ENCODE measurements at regions not wholly inside any gene's neighbourhood (a gene's known extent, or its start where the extent isn't known, plus 50 kb on each side); places are given as distances from the start of the nearest gene placed in this dataset.

GRCh38 chr18:77857678-77858655, 608.3 kb downstream of the GALR1 start:
- no peaks in the 10 kb centered on the region for H3K36me3 ChIP-seq (ENCODE audit: insufficient read depth, low read length)
- H3K27me3 ChIP-seq (ENCODE audit: insufficient read depth, low read depth, low read length): no peaks in the 10 kb centered on the region
- no peaks in the 10 kb centered on the region for H4K20me1 ChIP-seq (ENCODE audit: insufficient read depth)
- H3F3A ChIP-seq (ENCODE audit: insufficient read depth, low read length, poor library complexity, severe bottlenecking): peaks cover 3% of the 10 kb centered on the region
- H3K27ac ChIP-seq (ENCODE audit: low read length): no peak overlapping the region
- no peak overlapping the region for H2AFZ ChIP-seq (ENCODE audit: low read depth, low read length)
- H3K79me2 ChIP-seq (replicated peaks; ENCODE audit: insufficient read depth, low read length): no peaks in the 10 kb centered on the region
- TF ChIP-seq POLR2AphosphoS5 (IDR thresholded peaks at IDR 0.05) (peak; percentile 45), CTCF (IDR thresholded peaks at IDR 0.05; ENCODE audit: poor library complexity, severe bottlenecking) (no peak)
- no peaks in the 10 kb centered on the region for H3K9me2 ChIP-seq (ENCODE audit: insufficient read depth, low read length)
- peaks cover 4% of the 10 kb centered on the region for H3K9me3 ChIP-seq (ENCODE audit: low read length)
- no peak overlapping the region for H3K9ac ChIP-seq (ENCODE audit: low read length)
- peak overlapping the region; percentile 49 for H3K4me3 ChIP-seq (ENCODE audit: low read length)
- H3K4me2 ChIP-seq (ENCODE audit: low read length): peak overlapping the region; percentile 54

- TF ChIP-seq CTCF (IDR thresholded peaks at IDR 0.05; ENCODE audit: poor library complexity, severe bottlenecking) (no peak), EZH2 (IDR thresholded peaks at IDR 0.05; ENCODE audit: borderline replicate concordance, insufficient read depth, low read length, poor library complexity, severe bottlenecking) (no peak), EP300 (conservative IDR thresholded peaks at IDR 0.05; ENCODE audit: poor library complexity, severe bottlenecking) (no peak), SMC3 (conservative IDR thresholded peaks at IDR 0.05; ENCODE audit: poor library complexity) (no peak), MXI1 (conservative IDR thresholded peaks at IDR 0.05; ENCODE audit: poor library complexity, severe bottlenecking) (no peak), POLR2AphosphoS5 (IDR thresholded peaks at IDR 0.05) (no peak), REST (IDR thresholded peaks at IDR 0.05; ENCODE audit: borderline replicate concordance) (no peak), RAD21 (conservative IDR thresholded peaks at IDR 0.05) (no peak)
These were observed 610.0 kb downstream of the GALR1 start for GRCh38 chr18:77859634-77860033.

More at GRCh38 chr18:77859634-77860033, 610.0 kb downstream of the GALR1 start:
- Histone ChIP-seq H3K79me2 (replicated peaks; ENCODE audit: insufficient read depth, low read length) (no peaks in the 10 kb centered on the region), H3K4me3 (ENCODE audit: low read length) (no peak overlapping the region), H3K4me2 (ENCODE audit: low read length) (no peak overlapping the region), H2AFZ (ENCODE audit: low read depth, low read length) (no peak overlapping the region), H3K9ac (ENCODE audit: low read length) (no peak overlapping the region), H3K27ac (ENCODE audit: low read length) (no peak overlapping the region), H3K9me3 (ENCODE audit: low read length) (peaks cover 4% of the 10 kb centered on the region), H3F3A (ENCODE audit: insufficient read depth, low read length, poor library complexity, severe bottlenecking) (peaks cover 3% of the 10 kb centered on the region), H3K36me3 (ENCODE audit: insufficient read depth, low read length) (no peaks in the 10 kb centered on the region), H4K20me1 (ENCODE audit: insufficient read depth) (no peaks in the 10 kb centered on the region), H3K9me2 (ENCODE audit: insufficient read depth, low read length) (no peaks in the 10 kb centered on the region), H3K27me3 (ENCODE audit: insufficient read depth, low read depth, low read length) (no peaks in the 10 kb centered on the region)
